ENCODE measurements at regions not wholly inside any gene's neighbourhood (a gene's known extent, or its start where the extent isn't known, plus 50 kb on each side); places are given as distances from the start of the nearest gene placed in this dataset.

DNA sequence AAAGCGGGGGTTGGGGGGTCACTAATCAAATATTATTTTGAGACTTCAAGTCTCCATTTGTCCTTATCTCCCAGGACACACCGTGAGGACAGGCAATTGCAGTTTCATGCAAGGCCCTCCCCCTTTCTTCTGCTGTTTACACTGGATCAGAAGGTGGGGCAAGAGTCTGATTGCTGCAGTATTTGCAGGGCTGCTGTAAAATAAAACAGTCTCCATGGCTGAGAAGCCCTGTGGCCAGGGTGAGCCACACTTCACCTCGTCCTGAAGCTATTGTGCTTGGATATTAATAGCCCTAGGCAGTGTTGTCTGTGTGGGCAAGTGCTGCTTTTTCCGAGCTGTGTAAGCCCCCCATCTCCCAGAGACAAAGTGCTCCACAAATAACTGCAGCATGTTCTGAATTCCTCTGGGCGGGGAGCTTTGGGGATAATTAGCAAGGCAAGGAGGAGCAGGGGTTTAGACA is 187.4 kb upstream of the NTF3 start:
- WGBS (ENCODE audit: low lambda C conversion rate), result 50% methylated on average over 4 of the region's 5 CpGs
- Histone ChIP-seq H3K79me2 (ENCODE audit: insufficient read depth) (no peaks in the 10 kb centered on the region), H3K36me3 (replicated peaks in 1 of 2; ENCODE audit: control insufficient read depth in 1 of 2, insufficient read depth in 2 of 2, low read length in 1 of 2) (no peaks in the 10 kb centered on the region), H3K4me3 (ENCODE audit: low read depth in 2 of 2, low read length in 1 of 2) (no peak overlapping the region), H3K27me3 (ENCODE audit: insufficient read depth) (no peaks in the 10 kb centered on the region), H3K9ac (no peak overlapping the region), H3K9me2 (no peaks in the 10 kb centered on the region), H4K20me1 (ENCODE audit: insufficient read depth) (no peaks in the 10 kb centered on the region), H3F3A (replicated peaks; ENCODE audit: insufficient read depth) (no peaks in the 10 kb centered on the region), H3K27ac (ENCODE audit: low read depth in 2 of 2, low read length in 1 of 2) (no peak overlapping the region), H3K9me3 (no peaks in the 10 kb centered on the region), H3K4me2 (no peak overlapping the region), H3K4me1 (ENCODE audit: control insufficient read depth in 1 of 2, insufficient read depth in 2 of 2, low read depth in 1 of 2, low read length in 1 of 2) (no peaks in the 10 kb centered on the region; a peak in 1 of 4 replicates), H2AFZ (ENCODE audit: low read depth) (no peak overlapping the region)
- CTCF ChIA-PET, result no interaction called here
- no peak for DNase-seq
- TF ChIP-seq RCOR1 (IDR thresholded peaks at IDR 0.05; ENCODE audit: low read length), result no peak
- TF ChIP-seq TAF1 (IDR thresholded peaks at IDR 0.05; ENCODE audit: borderline replicate concordance, low read depth, low read length), result no peak
- TF ChIP-seq EP300 (IDR thresholded peaks at IDR 0.05; ENCODE audit: borderline replicate concordance in 1 of 2, low read depth in 1 of 2, low read length in 1 of 2), result no peak
- TF ChIP-seq, protein P1, sequence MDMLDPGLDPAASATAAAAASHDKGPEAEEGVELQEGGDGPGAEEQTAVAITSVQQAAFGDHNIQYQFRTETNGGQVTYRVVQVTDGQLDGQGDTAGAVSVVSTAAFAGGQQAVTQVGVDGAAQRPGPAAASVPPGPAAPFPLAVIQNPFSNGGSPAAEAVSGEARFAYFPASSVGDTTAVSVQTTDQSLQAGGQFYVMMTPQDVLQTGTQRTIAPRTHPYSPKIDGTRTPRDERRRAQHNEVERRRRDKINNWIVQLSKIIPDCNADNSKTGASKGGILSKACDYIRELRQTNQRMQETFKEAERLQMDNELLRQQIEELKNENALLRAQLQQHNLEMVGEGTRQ (IDR thresholded peaks at IDR 0.05; ENCODE audit: borderline replicate concordance, low read depth, low read length), result no peak
- no peak for TF ChIP-seq CHD2 (IDR thresholded peaks at IDR 0.05; ENCODE audit: low read length, partially characterized antibody)
- POLR2A ChIA-PET, result no interaction called here

DNA sequence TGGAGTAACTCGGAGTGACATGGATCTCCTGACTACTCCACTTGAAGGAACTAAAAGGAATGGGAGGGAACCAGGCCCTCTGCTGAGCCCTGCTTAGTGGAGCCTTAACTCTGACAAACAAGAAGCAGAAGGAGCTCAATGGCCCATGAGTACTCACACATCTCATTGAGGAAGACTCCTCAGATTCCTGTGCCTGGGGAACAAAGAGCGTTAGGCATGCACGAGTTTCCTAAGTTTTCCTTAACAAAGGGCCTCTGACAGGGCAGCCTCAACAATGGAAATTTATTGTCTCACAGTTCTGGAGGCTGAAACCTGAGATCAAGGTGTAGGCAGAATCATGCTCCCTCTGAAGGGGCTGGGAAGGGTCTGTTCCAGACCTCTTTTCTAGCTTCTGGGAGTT is 185.7 kb upstream of the NTF3 start:
- H3K4me1 ChIP-seq (ENCODE audit: control insufficient read depth in 1 of 2, insufficient read depth in 2 of 2, low read depth in 1 of 2, low read length in 1 of 2), result no peaks in the 10 kb centered on the region; a peak in 1 of 4 replicates
- TF ChIP-seq RAD21 (IDR thresholded peaks at IDR 0.05; ENCODE audit: low read length), result no peak
- TF ChIP-seq ELF1 (IDR thresholded peaks at IDR 0.05), result no peak
- no peak for TF ChIP-seq NFIC (IDR thresholded peaks at IDR 0.05; ENCODE audit: borderline replicate concordance)
- TF ChIP-seq NRF1 (IDR thresholded peaks at IDR 0.05; ENCODE audit: low read depth, low read length), result no peak

DNA sequence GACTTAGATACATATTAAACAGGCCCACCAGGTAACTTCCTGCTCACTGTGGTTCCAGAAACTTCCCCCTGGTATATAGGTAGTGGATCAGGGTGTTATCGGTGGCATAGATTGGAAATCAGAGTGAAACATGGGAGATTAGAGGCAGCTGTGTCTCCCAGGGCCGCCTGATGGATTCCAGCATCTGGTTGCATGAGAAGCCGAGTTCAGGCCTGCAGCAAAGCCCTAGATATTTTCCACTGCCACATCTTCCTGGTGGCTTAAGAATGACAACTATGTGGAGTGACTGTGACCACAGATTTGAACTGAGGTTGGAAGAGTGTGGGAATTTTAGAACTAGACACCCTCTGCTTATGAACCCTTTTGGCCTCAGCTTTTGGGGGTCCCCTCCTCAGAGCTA is 184.8 kb upstream of the NTF3 start:
- ChIA-PET POLR2A (no interaction called here), CTCF (no interaction called here)
- no peak overlapping the region for H3K4me2 ChIP-seq
- no peak overlapping the region for H3K4me3 ChIP-seq (ENCODE audit: low read depth in 2 of 2, low read length in 1 of 2)
- no peak overlapping the region for H2AFZ ChIP-seq (ENCODE audit: low read depth)
- no peaks in the 10 kb centered on the region for H4K20me1 ChIP-seq (ENCODE audit: insufficient read depth)
- no peaks in the 10 kb centered on the region for H3K36me3 ChIP-seq (replicated peaks in 1 of 2; ENCODE audit: control insufficient read depth in 1 of 2, insufficient read depth in 2 of 2, low read length in 1 of 2)
- H3F3A ChIP-seq (replicated peaks; ENCODE audit: insufficient read depth), result no peaks in the 10 kb centered on the region
- no peaks in the 10 kb centered on the region for H3K9me2 ChIP-seq
- no peak for DNase-seq
- H3K79me2 ChIP-seq (ENCODE audit: insufficient read depth), result no peaks in the 10 kb centered on the region
- H3K9ac ChIP-seq, result no peak overlapping the region
- H3K9me3 ChIP-seq, result no peaks in the 10 kb centered on the region
- 61% methylated on average over 3 of the region's 3 CpGs for WGBS (ENCODE audit: low lambda C conversion rate)
- no peaks in the 10 kb centered on the region; a peak in 1 of 4 replicates for H3K4me1 ChIP-seq (ENCODE audit: control insufficient read depth in 1 of 2, insufficient read depth in 2 of 2, low read depth in 1 of 2, low read length in 1 of 2)
- no peaks in the 10 kb centered on the region for H3K27me3 ChIP-seq (ENCODE audit: insufficient read depth)
- H3K27ac ChIP-seq (ENCODE audit: low read depth in 2 of 2, low read length in 1 of 2), result no peak overlapping the region
- no peak for TF ChIP-seq FOXJ3 (CRISPR knock-in tag; IDR thresholded peaks at IDR 0.05)
- no peak for TF ChIP-seq TEAD4 (IDR thresholded peaks at IDR 0.05; ENCODE audit: borderline replicate concordance, insufficient read depth)
- TF ChIP-seq TAF1 (IDR thresholded peaks at IDR 0.05; ENCODE audit: borderline replicate concordance, low read depth, low read length), result no peak
- TF ChIP-seq MEF2A (IDR thresholded peaks at IDR 0.05; ENCODE audit: borderline replicate concordance, low read depth), result no peak
- no peak for TF ChIP-seq FOSL2 (IDR thresholded peaks at IDR 0.05; ENCODE audit: borderline replicate concordance, low read depth)
- no peak for TF ChIP-seq NFIC (IDR thresholded peaks at IDR 0.05; ENCODE audit: borderline replicate concordance)
- TF ChIP-seq EZH2phosphoT487 (IDR thresholded peaks at IDR 0.05; ENCODE audit: borderline replicate concordance, low read depth), result no peak
- TF ChIP-seq RFX5 (IDR thresholded peaks at IDR 0.05; ENCODE audit: low read length), result no peak
- TF ChIP-seq POLR2AphosphoS5 (IDR thresholded peaks at IDR 0.05; ENCODE audit: low read depth, low read length), result no peak
- TF ChIP-seq GABPA (IDR thresholded peaks at IDR 0.05; ENCODE audit: low read depth), result no peak
- no peak for TF ChIP-seq GATA2 (CRISPR knock-in tag; IDR thresholded peaks at IDR 0.05)
- TF ChIP-seq MXI1 (IDR thresholded peaks at IDR 0.05; ENCODE audit: low read depth, low read length), result no peak
- no peak for TF ChIP-seq EP300 (IDR thresholded peaks at IDR 0.05; ENCODE audit: borderline replicate concordance in 1 of 2, low read depth in 1 of 2, low read length in 1 of 2)
- no peak for TF ChIP-seq RXRA (IDR thresholded peaks at IDR 0.05; ENCODE audit: borderline replicate concordance, low read depth)
- no peak for TF ChIP-seq FOXM1 (IDR thresholded peaks at IDR 0.05; ENCODE audit: low read depth)
- TF ChIP-seq JUND (IDR thresholded peaks at IDR 0.05), result no peak
- TF ChIP-seq, protein P2, sequence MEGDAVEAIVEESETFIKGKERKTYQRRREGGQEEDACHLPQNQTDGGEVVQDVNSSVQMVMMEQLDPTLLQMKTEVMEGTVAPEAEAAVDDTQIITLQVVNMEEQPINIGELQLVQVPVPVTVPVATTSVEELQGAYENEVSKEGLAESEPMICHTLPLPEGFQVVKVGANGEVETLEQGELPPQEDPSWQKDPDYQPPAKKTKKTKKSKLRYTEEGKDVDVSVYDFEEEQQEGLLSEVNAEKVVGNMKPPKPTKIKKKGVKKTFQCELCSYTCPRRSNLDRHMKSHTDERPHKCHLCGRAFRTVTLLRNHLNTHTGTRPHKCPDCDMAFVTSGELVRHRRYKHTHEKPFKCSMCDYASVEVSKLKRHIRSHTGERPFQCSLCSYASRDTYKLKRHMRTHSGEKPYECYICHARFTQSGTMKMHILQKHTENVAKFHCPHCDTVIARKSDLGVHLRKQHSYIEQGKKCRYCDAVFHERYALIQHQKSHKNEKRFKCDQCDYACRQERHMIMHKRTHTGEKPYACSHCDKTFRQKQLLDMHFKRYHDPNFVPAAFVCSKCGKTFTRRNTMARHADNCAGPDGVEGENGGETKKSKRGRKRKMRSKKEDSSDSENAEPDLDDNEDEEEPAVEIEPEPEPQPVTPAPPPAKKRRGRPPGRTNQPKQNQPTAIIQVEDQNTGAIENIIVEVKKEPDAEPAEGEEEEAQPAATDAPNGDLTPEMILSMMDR (IDR thresholded peaks at IDR 0.05), result no peak
- TF ChIP-seq ELF1 (IDR thresholded peaks at IDR 0.05), result no peak

More for the DNA sequence above, 185.7 kb upstream of the NTF3 start:
- WGBS (ENCODE audit: low lambda C conversion rate), result 38% methylated on average over 1 of the region's 3 CpGs
- no peak overlapping the region for H3K4me2 ChIP-seq
- H3K9me3 ChIP-seq, result no peaks in the 10 kb centered on the region
- POLR2A ChIA-PET, result no interaction called here
- DNase-seq, result no peak
- no peak overlapping the region for H3K27ac ChIP-seq (ENCODE audit: low read depth in 2 of 2, low read length in 1 of 2)
- no peaks in the 10 kb centered on the region for H4K20me1 ChIP-seq (ENCODE audit: insufficient read depth)
- H3K4me3 ChIP-seq (ENCODE audit: low read depth in 2 of 2, low read length in 1 of 2), result no peak overlapping the region
- no peaks in the 10 kb centered on the region for H3F3A ChIP-seq (replicated peaks; ENCODE audit: insufficient read depth)
- CTCF ChIA-PET, result no interaction called here
- no peaks in the 10 kb centered on the region for H3K36me3 ChIP-seq (replicated peaks in 1 of 2; ENCODE audit: control insufficient read depth in 1 of 2, insufficient read depth in 2 of 2, low read length in 1 of 2)
- no peak overlapping the region for H2AFZ ChIP-seq (ENCODE audit: low read depth)
- H3K9me2 ChIP-seq, result no peaks in the 10 kb centered on the region
- H3K79me2 ChIP-seq (ENCODE audit: insufficient read depth), result no peaks in the 10 kb centered on the region
- no peaks in the 10 kb centered on the region for H3K27me3 ChIP-seq (ENCODE audit: insufficient read depth)
- H3K9ac ChIP-seq, result no peak overlapping the region
